ENCODE measurements at regions not wholly inside any gene's neighbourhood (a gene's known extent, or its start where the extent isn't known, plus 50 kb on each side); places are given as distances from the start of the nearest gene placed in this dataset.

- Histone ChIP-seq H3K4me1 (ENCODE audit: control insufficient read depth in 1 of 2, insufficient read depth in 2 of 2, low read depth in 1 of 2, low read length in 1 of 2) (no peaks in the 10 kb centered on the region; a peak in 1 of 4 replicates), H3K79me2 (ENCODE audit: insufficient read depth) (no peaks in the 10 kb centered on the region), H3K9me2 (no peaks in the 10 kb centered on the region), H3K36me3 (replicated peaks in 1 of 2; ENCODE audit: control insufficient read depth in 1 of 2, insufficient read depth in 2 of 2, low read length in 1 of 2) (no peaks in the 10 kb centered on the region), H4K20me1 (ENCODE audit: insufficient read depth) (no peaks in the 10 kb centered on the region), H3K4me2 (no peak overlapping the region), H3K9me3 (no peaks in the 10 kb centered on the region), H3F3A (replicated peaks; ENCODE audit: insufficient read depth) (no peaks in the 10 kb centered on the region), H3K9ac (no peak overlapping the region), H3K27me3 (ENCODE audit: insufficient read depth) (peaks cover 14% of the 10 kb centered on the region), H3K4me3 (ENCODE audit: low read depth in 2 of 2, low read length in 1 of 2) (no peak overlapping the region), H2AFZ (ENCODE audit: low read depth) (no peak overlapping the region), H3K27ac (ENCODE audit: low read depth in 2 of 2, low read length in 1 of 2) (no peak overlapping the region)
- ChIA-PET POLR2A (no interaction called here), CTCF (interaction anchor here (1.0 to 1.6 kb wide), 2 partner anchors 27 to 477 kb away, joined by 3 to 5 read pairs; no protein-coding TSS in a partner anchor)
- TF ChIP-seq EZH2phosphoT487 (IDR thresholded peaks at IDR 0.05; ENCODE audit: borderline replicate concordance, low read depth) (no peak), TEAD4 (IDR thresholded peaks at IDR 0.05; ENCODE audit: borderline replicate concordance, insufficient read depth) (no peak), RCOR1 (IDR thresholded peaks at IDR 0.05; ENCODE audit: low read length) (no peak), RXRA (IDR thresholded peaks at IDR 0.05; ENCODE audit: borderline replicate concordance, low read depth) (no peak), MAX (IDR thresholded peaks at IDR 0.05; ENCODE audit: low read depth) (no peak), FOSL2 (IDR thresholded peaks at IDR 0.05; ENCODE audit: borderline replicate concordance, low read depth) (no peak), IRF3 (IDR thresholded peaks at IDR 0.05; ENCODE audit: low read depth, low read length) (no peak), MEF2A (IDR thresholded peaks at IDR 0.05; ENCODE audit: borderline replicate concordance, low read depth) (no peak), GATA2 (CRISPR knock-in tag; IDR thresholded peaks at IDR 0.05) (no peak)
- DNase-seq: no peak
- WGBS (ENCODE audit: low lambda C conversion rate): 11% methylated on average over 5 of the region's 5 CpGs
These were observed 75.9 kb upstream of the NEUROD6 start for GRCh38 chr7:31416381-31416870.

- 7% methylated on average over 2 of the region's 2 CpGs for WGBS (ENCODE audit: low lambda C conversion rate)
- POLR2A ChIA-PET: no interaction called here
- Histone ChIP-seq H3K4me3 (ENCODE audit: low read depth in 2 of 2, low read length in 1 of 2) (no peak overlapping the region), H3F3A (replicated peaks; ENCODE audit: insufficient read depth) (no peaks in the 10 kb centered on the region), H3K27ac (ENCODE audit: low read depth in 2 of 2, low read length in 1 of 2) (no peak overlapping the region), H3K79me2 (ENCODE audit: insufficient read depth) (no peaks in the 10 kb centered on the region), H3K9me3 (no peaks in the 10 kb centered on the region), H4K20me1 (ENCODE audit: insufficient read depth) (no peaks in the 10 kb centered on the region), H3K9ac (no peak overlapping the region), H3K4me2 (no peak overlapping the region), H2AFZ (ENCODE audit: low read depth) (no peak overlapping the region), H3K4me1 (ENCODE audit: control insufficient read depth in 1 of 2, insufficient read depth in 2 of 2, low read depth in 1 of 2, low read length in 1 of 2) (no peaks in the 10 kb centered on the region; a peak in 1 of 4 replicates), H3K27me3 (ENCODE audit: insufficient read depth) (peaks cover 14% of the 10 kb centered on the region), H3K9me2 (no peaks in the 10 kb centered on the region), H3K36me3 (replicated peaks in 1 of 2; ENCODE audit: control insufficient read depth in 1 of 2, insufficient read depth in 2 of 2, low read length in 1 of 2) (no peaks in the 10 kb centered on the region)
- DNase-seq: no peak
- TF ChIP-seq GATA2 (CRISPR knock-in tag; IDR thresholded peaks at IDR 0.05) (no peak), CTCF (IDR thresholded peaks at IDR 0.05) (no peak), FOXJ3 (CRISPR knock-in tag; IDR thresholded peaks at IDR 0.05) (no peak), POLR2AphosphoS5 (IDR thresholded peaks at IDR 0.05; ENCODE audit: low read depth, low read length) (no peak), TEAD4 (IDR thresholded peaks at IDR 0.05; ENCODE audit: borderline replicate concordance, insufficient read depth) (no peak), RCOR1 (IDR thresholded peaks at IDR 0.05; ENCODE audit: low read length) (no peak), EP300 (IDR thresholded peaks at IDR 0.05; ENCODE audit: borderline replicate concordance in 1 of 2, low read depth in 1 of 2, low read length in 1 of 2) (no peak), TAF1 (IDR thresholded peaks at IDR 0.05; ENCODE audit: borderline replicate concordance, low read depth, low read length) (no peak), IRF3 (IDR thresholded peaks at IDR 0.05; ENCODE audit: low read depth, low read length) (no peak), YY1 (IDR thresholded peaks at IDR 0.05; ENCODE audit: low read depth) (no peak), JUND (IDR thresholded peaks at IDR 0.05) (no peak), SIN3A (IDR thresholded peaks at IDR 0.05; ENCODE audit: borderline replicate concordance, low read depth, low read length) (no peak), CHD2 (IDR thresholded peaks at IDR 0.05; ENCODE audit: low read length, partially characterized antibody) (no peak), PBX3 (IDR thresholded peaks at IDR 0.05) (no peak)
- CTCF ChIA-PET: interaction anchor here (1.0 to 1.5 kb wide), 4 partner anchors 11 to 45 kb away, joined by 3 to 10 read pairs (median 3); no protein-coding TSS in a partner anchor
These were observed 78.4 kb upstream of the NEUROD6 start for GRCh38 chr7:31418928-31419327.

Measured in SK-N-SH (cell line).